Astrocyte of the cerebellum (primary cell): ENCODE measurements at regions not wholly inside any gene's neighbourhood (a gene's known extent, or its start where the extent isn't known, plus 50 kb on each side); places are given as distances from the start of the nearest gene placed in this dataset.

Experiments
- DNase-seq: peaks from one replicate; pipeline ENCODE4 v3.0.0-alpha.2; 2011; ENCODE audit warnings: low read depth
- H3K4me3 ChIP-seq: 2 replicates; pipeline ENCODE4 v1.5.1; 2011; ENCODE audit warnings: mild to moderate bottlenecking, low read depth, low read length, moderate library complexity
- CTCF ChIP-seq: IDR thresholded peaks from 2 replicates; pipeline ENCODE4 v1.5.1; 2012; ENCODE audit warnings: low read length, low read depth, moderate library complexity, mild to moderate bottlenecking; ENCODE audit errors: missing control alignments
- in situ Hi-C: cut with HindIII; loops from 2 replicates; pipeline ENCODE4 v1.10.0; 2017; ENCODE audit warnings: low sequenced_read_pairs

- no peak for TF ChIP-seq CTCF
- no peak overlapping the region for H3K4me3 ChIP-seq
- no peak for DNase-seq
- in situ Hi-C loops, result no loop called here
Measured at GRCh38 chr11:15687342-15687741, 572.6 kb downstream of the INSC start.

DNA sequence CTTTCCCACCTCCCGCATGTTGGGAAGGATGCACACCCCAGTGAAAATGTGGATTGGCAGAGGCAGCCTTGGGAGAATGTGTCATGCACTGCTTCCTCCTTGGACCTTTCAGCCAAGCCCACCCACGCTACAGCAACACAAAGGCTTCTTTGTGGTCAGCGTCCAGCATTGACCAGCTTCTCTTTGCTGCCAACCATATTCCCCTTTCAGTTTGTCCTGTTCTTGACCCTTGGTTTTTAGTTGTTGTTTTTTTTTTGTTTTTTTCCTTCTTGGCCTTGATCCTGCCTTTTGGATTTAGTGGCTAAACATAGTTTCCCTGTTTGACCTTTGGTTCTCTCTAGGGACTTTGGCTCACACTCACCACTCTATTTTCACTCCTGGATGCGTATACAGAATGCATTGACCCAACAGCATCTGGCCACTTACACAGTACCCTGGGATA, 573.6 kb downstream of the INSC start:
- DNase-seq, result peak; percentile 59
- H3K4me3 ChIP-seq, result no peak overlapping the region
- TF ChIP-seq CTCF, result no peak
- in situ Hi-C loops, result no loop called here

DNA sequence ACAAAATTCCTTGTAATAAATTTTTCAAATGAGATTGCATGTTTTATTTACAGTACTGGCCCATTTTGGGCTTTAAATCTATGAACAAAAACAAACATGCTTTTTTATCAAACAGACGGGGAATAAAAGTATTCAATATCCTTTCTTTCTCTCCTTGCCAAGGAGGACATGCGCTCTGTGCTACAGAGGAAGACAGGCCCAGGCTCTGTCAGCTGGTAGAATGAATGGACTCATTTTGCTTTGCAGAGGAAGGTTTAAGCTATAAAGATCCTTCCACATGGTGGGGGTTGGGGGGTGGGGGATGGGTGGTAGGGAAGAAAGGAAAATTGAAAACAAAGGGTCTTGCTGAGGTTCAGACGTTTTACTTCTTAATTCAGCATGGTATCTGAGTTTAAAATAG, 575.6 kb downstream of the INSC start:
- no peak for TF ChIP-seq CTCF
- in situ Hi-C loops, result no loop called here
- DNase-seq, result no peak
- H3K4me3 ChIP-seq, result no peak overlapping the region

- TF ChIP-seq CTCF, result no peak
- in situ Hi-C loops, result no loop called here
- DNase-seq, result no peak
- H3K4me3 ChIP-seq, result no peak overlapping the region
Measured at GRCh38 chr11:15692739-15693138, 578.0 kb downstream of the INSC start.

DNA sequence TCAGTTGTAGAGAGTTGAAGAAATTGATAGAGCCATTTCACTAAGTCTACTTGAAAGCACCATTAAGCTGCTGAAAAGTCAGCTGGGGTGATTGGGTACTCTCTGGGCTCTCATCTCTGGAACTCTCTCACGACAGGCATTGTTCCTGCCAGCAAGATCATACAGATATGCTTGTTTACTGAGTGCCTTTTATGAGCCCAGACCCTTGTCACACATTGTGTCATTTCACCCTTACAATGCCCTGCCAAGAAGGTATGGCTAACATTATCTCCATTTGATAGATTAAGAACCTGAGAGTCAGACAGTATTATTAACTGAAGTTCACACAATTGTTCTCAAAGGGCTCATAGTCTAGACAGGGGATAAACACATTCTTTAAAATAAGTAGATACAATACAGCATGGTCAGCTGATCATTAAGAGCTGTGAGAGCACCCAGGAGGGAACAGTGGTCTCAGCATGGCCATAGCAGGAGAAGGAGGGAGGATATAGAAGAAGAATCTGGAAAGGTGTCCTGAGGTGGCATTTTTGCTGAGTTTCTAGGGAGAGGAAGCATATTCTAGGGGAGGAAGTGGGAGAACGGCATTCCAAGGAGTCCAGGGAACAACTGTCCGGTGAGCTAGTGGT, 580.5 kb downstream of the INSC start:
- H3K4me3 ChIP-seq, result no peak overlapping the region
- in situ Hi-C loops, result no loop called here
- TF ChIP-seq CTCF, result no peak
- DNase-seq, result no peak

GRCh38 chr11:15696069-15696468, 581.3 kb downstream of the INSC start:
- no peak overlapping the region for H3K4me3 ChIP-seq
- in situ Hi-C loops, result no loop called here
- TF ChIP-seq CTCF, result no peak
- DNase-seq, result no peak
